ENCODE measurements at regions not wholly inside any gene's neighbourhood (a gene's known extent, or its start where the extent isn't known, plus 50 kb on each side); places are given as distances from the start of the nearest gene placed in this dataset.

GRCh38 chr2:221762496-221762895 lies 190.4 kb upstream of the EPHA4 start (continued):
- TF ChIP-seq ZNF407 (IDR thresholded peaks at IDR 0.05; ENCODE audit: low read depth) (no peak), TFE3 (CRISPR knock-in tag; IDR thresholded peaks at IDR 0.05) (no peak), SIRT6 (IDR thresholded peaks at IDR 0.05; ENCODE audit: low read depth, low read length) (no peak), RHOXF2B (CRISPR knock-in tag; conservative IDR thresholded peaks at IDR 0.05) (no peak), ZC3H11A (IDR thresholded peaks at IDR 0.05; ENCODE audit: low read depth, low read length) (no peak), TFAP4 (CRISPR knock-in tag; IDR thresholded peaks at IDR 0.05; ENCODE audit: borderline replicate concordance) (no peak), FOXK2 (conservative IDR thresholded peaks at IDR 0.05 in 1 of 2, IDR thresholded peaks at IDR 0.05 in 1 of 2; ENCODE audit: low read depth in 2 of 2) (no peak), FUS (optimal IDR thresholded peaks at IDR 0.05; ENCODE audit: low read depth, low read length) (no peak)

All from K562 (cell line).